ENCODE measurements at regions not wholly inside any gene's neighbourhood (a gene's known extent, or its start where the extent isn't known, plus 50 kb on each side); places are given as distances from the start of the nearest gene placed in this dataset.
A peak's percentile ranks its signal among the peaks of the same experiment; 100 is the strongest.

DNA sequence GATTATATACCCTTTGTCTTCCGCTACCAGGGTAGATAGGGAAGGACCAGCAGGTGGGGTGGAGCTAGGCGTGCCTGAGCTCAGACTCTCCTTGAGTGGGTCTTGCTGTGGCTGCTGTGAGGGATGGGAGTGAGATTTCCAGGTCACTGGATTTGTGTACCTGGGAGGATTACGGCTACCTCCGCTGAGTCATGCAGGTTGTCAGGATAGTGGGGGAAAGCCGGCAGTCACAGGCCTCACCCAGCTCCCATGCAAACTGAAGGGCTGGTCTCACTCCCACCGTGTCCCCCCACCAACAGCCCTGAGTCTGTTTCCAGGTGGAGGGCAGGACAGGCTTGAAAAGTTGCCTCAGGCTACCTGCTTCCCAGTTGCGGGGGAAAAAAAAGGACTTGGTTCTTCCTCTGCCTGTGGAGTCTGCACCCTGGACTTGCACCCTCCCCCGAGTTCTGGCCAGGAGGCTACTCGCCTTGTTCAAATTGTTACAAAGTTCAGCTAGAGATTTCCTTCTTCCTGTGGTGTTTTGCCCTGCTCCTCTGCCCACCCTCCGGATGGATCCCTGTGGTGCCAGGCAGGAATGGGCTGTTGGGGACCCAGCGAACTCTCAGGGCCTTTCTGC lies 268.3 kb downstream of the VAPA start:
- DNase-seq, result no peak

GRCh38 chr18:10184776-10185175 lies 269.7 kb upstream of the APCDD1 start:
- DNase-seq, result no peak

GRCh38 chr18:10188971-10189810 lies 265.2 kb upstream of the APCDD1 start:
- DNase-seq, result no peak

- no peak for DNase-seq
Measured at GRCh38 chr18:10190564-10190963, 263.9 kb upstream of the APCDD1 start.

DNA sequence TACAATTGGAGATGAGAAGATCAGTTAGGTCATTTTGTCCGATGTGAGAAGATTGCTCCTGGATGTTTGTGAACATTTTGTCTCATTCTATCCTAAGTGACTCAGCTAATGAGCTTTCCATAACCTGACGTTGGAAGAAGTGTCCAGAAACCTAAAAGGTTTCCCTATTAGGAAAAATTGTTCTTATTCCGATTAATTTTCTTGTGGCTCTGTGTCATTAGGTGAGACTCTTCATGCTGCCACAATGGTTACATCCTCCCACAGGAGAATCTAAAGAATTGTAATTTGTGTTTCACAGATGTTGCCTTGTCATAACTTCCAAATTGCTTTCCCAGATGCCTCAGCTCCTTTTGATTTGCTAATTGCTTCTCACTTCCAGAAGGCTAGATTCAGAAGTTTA lies 261.0 kb upstream of the APCDD1 start:
- no peak for DNase-seq

- DNase-seq, result no peak
Measured at GRCh38 chr18:10194592-10194991, 259.8 kb upstream of the APCDD1 start.

DNA sequence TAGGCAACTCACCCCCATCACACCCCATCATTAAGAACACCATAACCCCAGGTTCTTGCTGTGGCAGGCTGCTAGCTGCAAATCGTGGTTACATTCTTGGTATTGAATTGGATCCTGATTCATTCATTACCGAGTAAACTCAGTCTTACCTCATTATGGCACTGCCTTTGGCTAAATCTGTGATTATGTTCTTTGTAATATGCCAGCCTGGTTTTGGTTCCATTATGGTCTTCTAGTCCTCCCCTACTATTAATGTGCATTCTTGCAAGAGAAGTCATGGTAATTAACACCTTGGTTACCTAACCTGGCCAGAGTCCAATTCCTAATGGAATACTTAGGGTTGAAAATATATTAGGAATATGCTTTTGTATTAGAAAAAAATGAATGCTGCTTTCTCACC lies 258.9 kb upstream of the APCDD1 start:
- no peak for DNase-seq

DNA sequence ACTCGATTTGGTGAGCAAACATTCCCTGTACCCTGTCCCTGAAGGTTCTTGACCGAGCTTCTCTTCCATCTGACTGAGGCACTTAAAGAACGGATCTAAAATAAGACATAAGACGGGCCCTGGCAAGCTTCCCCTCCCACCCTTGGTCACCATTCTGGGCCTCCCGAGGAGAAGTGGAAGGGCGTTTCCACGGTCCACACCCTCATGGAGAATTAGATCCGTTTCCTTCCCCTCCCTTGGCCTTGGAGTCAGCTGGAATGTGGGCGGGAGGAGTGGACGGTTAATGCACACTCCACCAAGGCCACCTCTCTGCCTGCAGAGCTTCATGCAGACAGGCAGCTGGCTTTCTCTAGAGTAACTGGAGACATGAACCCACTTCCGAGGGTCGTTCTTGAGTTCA lies 257.3 kb upstream of the APCDD1 start:
- no peak for DNase-seq

GRCh38 chr18:10201226-10201625 lies 253.2 kb upstream of the APCDD1 start:
- DNase-seq, result no peak

GRCh38 chr18:10201659-10202058 lies 252.8 kb upstream of the APCDD1 start:
- peak; percentile 58 for DNase-seq

DNA sequence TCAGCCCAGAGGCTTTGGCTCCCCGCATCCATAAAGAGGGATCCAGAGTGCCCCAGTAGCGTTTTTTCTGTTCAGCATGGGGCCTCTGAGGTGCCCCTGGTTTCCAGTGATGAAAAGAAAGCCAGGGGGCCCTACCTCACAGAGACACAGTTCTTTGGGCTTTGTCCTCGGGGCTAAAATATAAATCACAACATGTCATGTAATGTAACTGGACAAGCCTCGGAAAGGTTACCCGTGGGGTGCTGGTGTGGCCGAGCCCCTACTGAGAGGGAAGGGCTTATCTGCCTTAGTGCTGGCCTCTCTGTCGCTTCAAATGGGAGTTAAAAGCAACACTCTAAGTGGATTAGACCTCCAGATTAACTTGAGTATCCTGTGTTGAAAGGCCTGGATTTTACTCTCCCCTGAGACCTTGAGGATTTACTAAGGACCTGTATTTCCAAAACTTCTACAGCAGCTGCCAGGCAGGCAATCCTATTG lies 251.6 kb upstream of the APCDD1 start:
- no peak for DNase-seq

- no peak for DNase-seq
Measured at GRCh38 chr18:10205151-10205550, 249.3 kb upstream of the APCDD1 start.

- DNase-seq, result no peak
Measured at GRCh38 chr18:10207682-10208345, 246.6 kb upstream of the APCDD1 start.

- no peak for DNase-seq
Measured at GRCh38 chr18:10209302-10209701, 245.1 kb upstream of the APCDD1 start.

DNA sequence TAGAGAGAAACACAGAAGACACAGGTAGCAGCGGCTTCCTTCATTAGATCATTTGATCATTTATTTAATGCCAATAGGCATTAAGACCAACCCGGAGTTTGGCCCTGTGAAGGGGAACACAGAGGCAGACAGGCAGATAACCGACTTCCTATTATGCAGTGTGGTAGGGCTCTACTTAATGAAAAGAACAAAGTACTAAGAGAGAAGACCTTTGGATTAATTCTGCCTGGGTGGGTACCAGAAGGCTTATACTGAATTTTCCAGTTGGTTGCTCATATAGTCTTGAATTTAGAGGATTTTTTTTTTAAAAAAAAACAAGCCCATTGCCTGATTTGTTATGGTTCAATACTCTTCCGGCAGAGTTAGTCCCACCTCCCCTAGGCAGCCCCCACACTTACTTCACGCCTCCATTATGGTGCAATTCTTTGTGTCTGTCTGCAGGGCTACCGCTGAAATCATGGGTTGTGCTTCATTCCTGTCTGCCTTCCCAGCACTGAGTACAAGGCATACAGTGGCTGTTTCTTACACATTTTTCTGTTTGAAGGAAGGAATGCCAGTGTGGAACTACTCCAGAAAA lies 244.3 kb upstream of the APCDD1 start:
- DNase-seq, result no peak

DNA sequence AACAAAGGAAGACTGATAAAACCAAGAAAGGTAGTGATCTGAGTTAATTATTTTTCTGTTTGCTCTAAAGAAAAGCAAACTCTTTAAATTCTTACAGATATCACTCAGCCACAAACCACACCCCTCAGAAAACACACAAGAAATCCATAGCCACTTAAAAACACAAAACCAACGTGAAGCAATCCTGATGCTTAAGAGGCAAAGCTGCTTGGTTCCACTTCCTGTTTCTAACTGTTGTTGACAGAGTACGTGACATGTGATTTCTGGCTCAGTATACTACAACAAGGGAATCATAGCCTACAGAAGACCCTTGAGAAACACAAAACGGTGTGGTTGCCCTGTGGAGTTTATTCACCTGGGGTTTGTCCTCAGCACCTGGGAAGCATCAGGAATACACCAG lies 240.9 kb upstream of the APCDD1 start:
- peak; percentile 94 for DNase-seq

- DNase-seq, result no peak
Measured at GRCh38 chr18:10215446-10215845, 239.0 kb upstream of the APCDD1 start.

DNA sequence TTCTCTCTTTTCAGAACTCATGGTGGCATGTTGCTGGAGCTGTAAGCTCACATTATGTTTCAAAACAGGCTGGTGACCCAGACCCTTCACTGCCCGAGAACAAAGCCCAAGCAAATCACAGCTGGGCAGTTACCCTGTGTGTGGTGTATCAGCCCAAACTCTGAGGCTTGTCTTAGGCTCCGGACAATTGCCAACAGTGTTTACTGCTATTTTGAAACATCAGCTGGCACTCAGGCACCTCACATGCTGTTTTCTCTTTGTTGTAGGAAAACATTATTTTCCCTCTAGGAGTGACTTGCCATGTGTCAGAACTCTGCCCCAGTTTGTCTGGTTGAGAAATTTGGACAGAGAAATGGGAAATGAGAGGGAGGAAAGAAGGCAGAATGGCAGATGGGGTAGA lies 237.6 kb upstream of the APCDD1 start:
- DNase-seq, result no peak

GRCh38 chr18:10217211-10217610 lies 237.2 kb upstream of the APCDD1 start:
- DNase-seq, result peak; percentile 15

DNA sequence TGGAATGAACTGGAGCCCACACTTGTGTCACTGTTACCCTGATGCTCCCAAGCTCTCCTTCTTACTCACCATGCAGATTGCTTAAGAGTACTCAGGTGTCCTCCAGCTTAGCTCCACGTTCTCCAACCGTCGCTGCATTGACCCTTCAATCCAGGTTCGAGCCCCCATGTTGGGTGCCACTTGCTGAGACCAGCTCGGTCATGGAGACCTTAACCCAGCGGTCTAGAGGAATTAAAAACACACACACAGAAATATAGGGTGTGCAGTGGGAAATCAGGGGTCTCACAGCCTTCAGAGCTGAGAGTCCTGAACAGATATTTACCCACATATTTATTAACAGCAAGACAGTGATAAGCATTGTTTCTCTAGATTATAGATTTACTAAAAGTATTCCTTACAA lies 229.1 kb upstream of the APCDD1 start:
- no peak for DNase-seq

GRCh38 chr18:10226971-10227370 lies 227.5 kb upstream of the APCDD1 start:
- no peak for DNase-seq

- no peak for DNase-seq
Measured at GRCh38 chr18:10228326-10228725, 226.1 kb upstream of the APCDD1 start.

DNA sequence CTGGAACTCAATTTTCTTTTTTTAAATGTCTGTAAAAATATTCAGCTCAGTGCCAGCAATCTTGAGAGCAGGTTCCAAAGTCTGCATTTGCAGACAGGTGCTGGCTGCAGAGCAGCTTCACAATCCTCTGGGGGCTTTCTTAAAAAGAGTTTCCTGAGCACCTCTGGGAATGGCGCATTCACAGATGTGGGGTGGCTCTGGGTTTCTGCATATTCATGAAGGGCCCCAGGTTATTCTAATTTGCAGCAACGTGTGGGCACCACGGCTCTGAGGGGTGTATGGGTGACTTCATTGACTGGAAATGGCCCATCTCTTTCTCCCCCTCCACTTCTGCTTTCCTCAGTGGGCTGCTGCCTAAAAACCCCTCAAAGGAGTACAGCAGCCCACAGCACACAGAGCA lies 225.0 kb upstream of the APCDD1 start:
- DNase-seq, result no peak

GRCh38 chr18:10230072-10230471 lies 224.4 kb upstream of the APCDD1 start:
- no peak for DNase-seq
